B cell (primary cell): ENCODE measurements at regions not wholly inside any gene's neighbourhood (a gene's known extent, or its start where the extent isn't known, plus 50 kb on each side); places are given as distances from the start of the nearest gene placed in this dataset.

Experiments used
- ATAC-seq: fragments of 200-7000 bp; cut with Tn5 transposase; one replicate; pipeline ENCODE4 v1.10.0; 2021; ENCODE audit warnings: low read depth, mild to moderate bottlenecking, moderate number of reproducible peaks, moderate library complexity
- CTCF ChIA-PET: fragments of 350-600 bp; sonication (Branson Sonifier 250); formaldehyde crosslinking; loops from one replicate; lab custom pipeline; 2021; ENCODE audit warnings: antibody characterized with exemption, inconsistent platforms; lab: Charles Lee
- POLR2A ChIA-PET: fragments of 350-600 bp; sonication (Branson Sonifier 250); formaldehyde crosslinking; loops from one replicate; lab custom pipeline; 2021; ENCODE audit warnings: antibody characterized with exemption; lab: Charles Lee
- DNase-seq: peaks from one replicate; pipeline ENCODE4 v3.0.0; 2013
- H2AFZ ChIP-seq: 2 replicates; pipeline ENCODE4 v1.6.1; 2012; ENCODE audit warnings: mild to moderate bottlenecking, low read depth, low read length; ENCODE audit not compliant: insufficient read depth, poor library complexity, severe bottlenecking
- H3K27ac ChIP-seq, 2 donors: 1 replicate in 1 of 2; 2 replicates in 1 of 2; pipeline ENCODE4 v1.5.1; 2012 to 2013; ENCODE audit warnings: low read length in 2 of 2, mild to moderate bottlenecking in 2 of 2, moderate library complexity in 1 of 2
- H3K27me3 ChIP-seq, 4 experiments: fragments of 200-600 bp in 1 of 4; sonication (generic) in 1 of 4; replicated peaks in 1 of 4; 1 replicate in 2 of 4; 2 replicates in 2 of 4; pipeline versions ENCODE4 v1.6.1 to v1.7.0; 2013 to 2016; ENCODE audit warnings: low read length in 3 of 4, mild to moderate bottlenecking in 2 of 4, mixed read lengths in 1 of 4, moderate library complexity in 1 of 4; ENCODE audit not compliant: insufficient read depth in 4 of 4, control insufficient read depth in 3 of 4; ENCODE audit errors: control extremely low read depth in 1 of 4
- H3K36me3 ChIP-seq, 2 experiments: replicated peaks in 1 of 2; 1 replicate in 1 of 2; 2 replicates in 1 of 2; pipeline versions ENCODE4 v1.6.1 to v1.7.1; 2013; ENCODE audit warnings: low read length in 1 of 2; ENCODE audit not compliant: insufficient read depth in 2 of 2, control insufficient read depth in 1 of 2; ENCODE audit errors: control extremely low read depth in 1 of 2, extremely low read depth in 1 of 2
- H3K4me1 ChIP-seq, 2 donors: fragments of 200-600 bp in 1 of 2; sonication (generic) in 1 of 2; 1 replicate in 1 of 2; 2 replicates in 1 of 2; pipeline versions ENCODE4 v1.5.1 to v1.6.1; 2013 to 2017; ENCODE audit warnings: low read length in 2 of 2; ENCODE audit not compliant: control insufficient read depth in 2 of 2, insufficient read depth in 2 of 2
- H3K4me2 ChIP-seq: replicated peaks from 2 replicates; pipeline ENCODE3; 2012; ENCODE audit warnings: mild to moderate bottlenecking, low read depth, low read length; ENCODE audit not compliant: poor library complexity, severe bottlenecking
- H3K4me3 ChIP-seq, 5 experiments: fragments of 200-600 bp in 1 of 5; sonication (generic) in 1 of 5; 1 replicate in 3 of 5; 2 replicates in 2 of 5; pipeline versions ENCODE4 v1.5.1 to v1.7.0; 2011 to 2016; ENCODE audit warnings: low read length in 4 of 5, mild to moderate bottlenecking in 4 of 5, low read depth in 2 of 5, control low read depth in 1 of 5, moderate library complexity in 1 of 5; ENCODE audit not compliant: insufficient read depth in 1 of 5; ENCODE audit errors: control extremely low read depth in 1 of 5, extremely low read depth in 1 of 5
- H3K79me2 ChIP-seq: fragments of 200-600 bp; sonication (generic); one replicate; pipeline ENCODE4 v1.6.0; 2016; ENCODE audit warnings: low read length; ENCODE audit not compliant: control insufficient read depth, insufficient read depth
- H3K9ac ChIP-seq: fragments of 200-600 bp; sonication (generic); 2 replicates; pipeline ENCODE4 v1.6.1; 2017; ENCODE audit warnings: mild to moderate bottlenecking, low read length, moderate library complexity
- H3K9me3 ChIP-seq, 3 donors: one replicate each; pipeline versions ENCODE4 v1.6.1 to v1.7.1; 2013; ENCODE audit warnings: low read length in 2 of 3; ENCODE audit not compliant: control insufficient read depth in 2 of 3, insufficient read depth in 1 of 3; ENCODE audit errors: control extremely low read depth in 1 of 3
- H4K20me1 ChIP-seq: 2 replicates; pipeline ENCODE4 v1.6.0; 2012; ENCODE audit warnings: mild to moderate bottlenecking, low read length; ENCODE audit not compliant: insufficient read depth, control insufficient read depth, poor library complexity, severe bottlenecking
- H3K27ac Mint-ChIP-seq: one replicate; pipeline ENCODE4 v1.8.0; 2021; ENCODE audit warnings: mixed read lengths
- H3K27me3 Mint-ChIP-seq: one replicate; pipeline ENCODE4 v1.8.0; 2021; ENCODE audit warnings: mixed read lengths
- H3K4me1 Mint-ChIP-seq: one replicate; pipeline ENCODE4 v1.8.0; 2021; ENCODE audit warnings: mixed read lengths
- H3K4me3 Mint-ChIP-seq: one replicate; pipeline ENCODE4 v1.8.0; 2021; ENCODE audit warnings: mixed read lengths
- H3K9me3 Mint-ChIP-seq: one replicate; pipeline ENCODE4 v1.8.0; 2022; ENCODE audit warnings: mixed read lengths; ENCODE audit not compliant: insufficient read depth
- CTCF ChIP-seq: fragments of 200-600 bp; IDR thresholded peaks from one replicate; pipeline ENCODE4 v1.8.0; 2022; ENCODE audit warnings: antibody characterized with exemption, mild to moderate bottlenecking
- EZH2 ChIP-seq: IDR thresholded peaks from 2 replicates; pipeline ENCODE4 v1.6.1; 2012; ENCODE audit warnings: borderline replicate concordance, low read depth, mild to moderate bottlenecking, moderate library complexity, low read length; ENCODE audit not compliant: insufficient read depth, poor library complexity, severe bottlenecking
- WGBS: methylation state at CpG from one replicate; pipeline ENCODE4 v1.1.5; 2013; ENCODE audit warnings: missing lambda C conversion rate; ENCODE audit not compliant: insufficient coverage; 5-methylcytosine and 5-hydroxymethylcytosine counted together
- intact Hi-C: fragments of 100-400 bp; cut with micrococcal nuclease; formaldehyde crosslinking; loops from one replicate; pipeline ENCODE4 v1.10.0; 2022

GRCh38 chrX:68994891-68995255, 166.1 kb downstream of the EFNB1 start:
- no peak overlapping the region for H3K9ac ChIP-seq
- no peaks in the 10 kb centered on the region for H4K20me1 ChIP-seq
- TF ChIP-seq CTCF (no peak), EZH2 (no peak)
- Mint-ChIP-seq H3K4me3 (no peak overlapping the region), H3K4me1 (no peaks in the 10 kb centered on the region), H3K27me3 (peaks cover 3% of the 10 kb centered on the region), H3K27ac (no peak overlapping the region), H3K9me3 (no peaks in the 10 kb centered on the region)
- H3K79me2 ChIP-seq: no peaks in the 10 kb centered on the region
- intact Hi-C loops: no loop called here
- DNase-seq (no peak), ATAC-seq (no peak)
- no peaks in the 10 kb centered on the region for H3K27me3 ChIP-seq
- H3K36me3 ChIP-seq: no peaks in the 10 kb centered on the region
- H2AFZ ChIP-seq: no peak overlapping the region
- H3K4me1 ChIP-seq: no peaks in the 10 kb centered on the region
- H3K9me3 ChIP-seq: no peaks in the 10 kb centered on the region
- H3K4me3 ChIP-seq: no peak overlapping the region
- WGBS: 100% methylated on average over 1 of the region's 2 CpGs
- CTCF ChIA-PET: no interaction called here
- no peak overlapping the region for H3K4me2 ChIP-seq
- POLR2A ChIA-PET: no interaction called here
- H3K27ac ChIP-seq: no peak overlapping the region

GRCh38 chrX:68994135-68994890, 165.5 kb downstream of the EFNB1 start:
- Histone ChIP-seq H3K4me3 (no peak overlapping the region), H3K9me3 (no peaks in the 10 kb centered on the region), H2AFZ (no peak overlapping the region), H3K36me3 (no peaks in the 10 kb centered on the region), H4K20me1 (no peaks in the 10 kb centered on the region), H3K4me2 (no peak overlapping the region), H3K4me1 (no peaks in the 10 kb centered on the region), H3K27ac (no peak overlapping the region), H3K9ac (no peak overlapping the region), H3K27me3 (no peaks in the 10 kb centered on the region), H3K79me2 (no peaks in the 10 kb centered on the region)
- ChIA-PET POLR2A (no interaction called here), CTCF (no interaction called here)
- WGBS: 50% methylated on average over 2 of the region's 7 CpGs
- no peak overlapping the region for H3K27ac Mint-ChIP-seq
- no peak overlapping the region for H3K4me3 Mint-ChIP-seq
- H3K4me1 Mint-ChIP-seq: no peaks in the 10 kb centered on the region
- H3K27me3 Mint-ChIP-seq: peaks cover 3% of the 10 kb centered on the region
- H3K9me3 Mint-ChIP-seq: no peaks in the 10 kb centered on the region
- intact Hi-C loops: no loop called here
- no peak for TF ChIP-seq CTCF
- no peak for TF ChIP-seq EZH2
- no peak for DNase-seq
- no peak for ATAC-seq
